GM12874 (cell line): ENCODE measurements at regions not wholly inside any gene's neighbourhood (a gene's known extent, or its start where the extent isn't known, plus 50 kb on each side); places are given as distances from the start of the nearest gene placed in this dataset.

Source experiments
- TF ChIP-seq, protein P1 (sequence below): IDR thresholded peaks from 2 replicates; pipeline ENCODE4 v1.5.1; 2011; ENCODE audit warnings: low read depth, mild to moderate bottlenecking, control low read depth, low read length, moderate library complexity; ENCODE audit not compliant: insufficient read depth

DNA sequence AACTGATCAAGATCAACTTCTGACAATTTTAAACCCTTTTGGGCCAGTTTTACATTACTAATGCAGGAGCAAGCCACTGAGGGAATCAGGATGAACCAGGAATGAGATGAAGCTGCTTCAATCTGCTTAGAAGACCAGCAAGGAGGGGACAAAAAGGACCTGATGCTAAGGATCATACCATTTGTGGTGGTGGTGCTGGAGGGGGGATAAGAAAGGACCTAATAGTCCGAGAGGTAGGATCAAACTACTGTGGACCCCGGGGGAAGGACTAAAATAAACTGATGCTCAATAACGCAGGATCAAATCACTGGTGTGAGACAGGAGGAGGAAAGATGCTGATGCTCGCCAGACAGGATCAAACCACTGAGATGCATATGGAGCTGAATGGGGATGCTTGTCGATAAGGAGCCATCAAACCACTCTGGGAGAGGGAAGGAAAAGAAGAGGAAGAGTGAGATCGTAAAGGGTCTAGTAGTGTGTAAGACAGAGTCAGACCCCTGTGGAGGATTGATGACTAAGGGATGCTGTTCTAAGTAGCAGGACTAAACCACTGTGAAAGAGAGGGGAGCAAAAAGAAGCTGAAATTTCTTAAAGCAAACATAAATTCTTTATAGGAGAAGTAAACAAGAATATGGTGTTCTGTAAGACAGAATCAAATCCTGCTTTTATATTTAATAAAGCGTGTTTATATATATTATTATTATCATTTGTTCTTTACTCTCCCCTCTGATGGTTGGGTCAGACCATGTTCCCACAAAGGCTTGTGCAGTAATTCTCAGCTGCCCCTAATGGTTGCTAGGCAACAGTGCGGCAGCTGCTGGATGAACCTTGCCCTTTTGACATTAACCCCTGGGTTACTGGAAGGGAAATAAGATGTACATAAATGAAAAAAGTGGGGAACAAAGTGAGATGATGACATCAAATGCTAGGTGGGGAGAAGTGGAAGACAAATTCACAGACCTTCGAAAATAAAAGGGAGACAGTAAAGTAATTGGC, 432.5 kb upstream of the FGF16 start:
- TF ChIP-seq, protein P1, sequence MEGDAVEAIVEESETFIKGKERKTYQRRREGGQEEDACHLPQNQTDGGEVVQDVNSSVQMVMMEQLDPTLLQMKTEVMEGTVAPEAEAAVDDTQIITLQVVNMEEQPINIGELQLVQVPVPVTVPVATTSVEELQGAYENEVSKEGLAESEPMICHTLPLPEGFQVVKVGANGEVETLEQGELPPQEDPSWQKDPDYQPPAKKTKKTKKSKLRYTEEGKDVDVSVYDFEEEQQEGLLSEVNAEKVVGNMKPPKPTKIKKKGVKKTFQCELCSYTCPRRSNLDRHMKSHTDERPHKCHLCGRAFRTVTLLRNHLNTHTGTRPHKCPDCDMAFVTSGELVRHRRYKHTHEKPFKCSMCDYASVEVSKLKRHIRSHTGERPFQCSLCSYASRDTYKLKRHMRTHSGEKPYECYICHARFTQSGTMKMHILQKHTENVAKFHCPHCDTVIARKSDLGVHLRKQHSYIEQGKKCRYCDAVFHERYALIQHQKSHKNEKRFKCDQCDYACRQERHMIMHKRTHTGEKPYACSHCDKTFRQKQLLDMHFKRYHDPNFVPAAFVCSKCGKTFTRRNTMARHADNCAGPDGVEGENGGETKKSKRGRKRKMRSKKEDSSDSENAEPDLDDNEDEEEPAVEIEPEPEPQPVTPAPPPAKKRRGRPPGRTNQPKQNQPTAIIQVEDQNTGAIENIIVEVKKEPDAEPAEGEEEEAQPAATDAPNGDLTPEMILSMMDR: no peak

DNA sequence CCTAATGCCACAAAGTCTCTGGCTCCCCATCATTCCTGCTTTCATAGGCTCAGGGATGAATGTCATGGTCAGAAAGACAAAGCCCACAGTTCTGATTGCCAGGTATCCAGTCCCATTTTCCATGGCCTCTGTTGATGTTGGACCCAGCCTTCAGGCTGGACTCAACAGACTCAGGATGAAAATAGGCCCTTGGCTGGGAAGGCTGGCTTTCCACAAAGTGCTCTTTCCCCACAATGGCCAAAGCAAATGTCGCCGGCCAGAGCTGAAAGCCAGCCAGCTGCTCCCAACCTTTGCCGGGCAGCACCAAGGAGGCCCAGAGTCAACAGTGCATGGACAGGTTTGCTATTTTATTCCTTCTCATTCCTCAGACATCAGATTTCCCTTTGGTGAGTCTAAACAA, 430.1 kb upstream of the FGF16 start:
- TF ChIP-seq, protein P1: no peak

DNA sequence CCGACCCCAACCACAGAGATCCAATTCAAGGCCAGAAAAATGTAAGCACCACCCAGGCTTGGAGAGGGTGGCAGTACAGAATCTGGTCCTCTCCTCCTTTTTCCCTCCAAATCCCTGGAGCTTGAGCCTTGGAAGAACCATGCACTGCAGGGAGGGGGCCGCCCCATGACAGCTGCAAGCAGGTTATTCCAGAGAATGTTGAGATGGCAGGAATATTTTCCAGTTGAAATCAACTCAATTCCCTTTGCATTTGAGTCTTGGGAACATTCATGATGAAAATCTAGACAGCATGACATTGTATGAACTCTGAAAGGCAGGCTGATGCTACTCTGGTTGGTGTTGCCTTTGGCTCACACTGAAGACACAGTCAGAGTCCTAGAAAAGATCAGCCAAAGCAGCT, 386.6 kb upstream of the FGF16 start:
- TF ChIP-seq, protein P1: no peak

DNA sequence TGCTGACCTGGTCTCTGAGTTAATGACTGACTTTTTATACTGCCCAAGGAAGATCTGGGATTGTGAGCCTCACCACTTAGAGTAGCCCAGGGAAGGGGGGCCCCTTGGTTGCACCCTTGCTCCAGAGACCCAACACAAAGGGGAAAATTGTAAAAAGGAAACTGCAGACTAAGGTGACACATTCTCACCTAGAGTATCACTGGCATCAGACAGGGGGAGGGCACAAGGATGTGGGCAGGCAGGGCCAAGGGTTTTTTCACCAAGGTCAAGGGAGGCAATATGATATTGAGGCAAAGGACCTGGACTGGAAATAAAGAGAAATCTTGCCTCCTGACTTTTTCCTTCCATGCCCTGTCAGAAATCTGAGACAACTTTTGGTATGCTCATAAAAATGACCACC, 386.2 kb upstream of the FGF16 start:
- TF ChIP-seq, protein P1: no peak

DNA sequence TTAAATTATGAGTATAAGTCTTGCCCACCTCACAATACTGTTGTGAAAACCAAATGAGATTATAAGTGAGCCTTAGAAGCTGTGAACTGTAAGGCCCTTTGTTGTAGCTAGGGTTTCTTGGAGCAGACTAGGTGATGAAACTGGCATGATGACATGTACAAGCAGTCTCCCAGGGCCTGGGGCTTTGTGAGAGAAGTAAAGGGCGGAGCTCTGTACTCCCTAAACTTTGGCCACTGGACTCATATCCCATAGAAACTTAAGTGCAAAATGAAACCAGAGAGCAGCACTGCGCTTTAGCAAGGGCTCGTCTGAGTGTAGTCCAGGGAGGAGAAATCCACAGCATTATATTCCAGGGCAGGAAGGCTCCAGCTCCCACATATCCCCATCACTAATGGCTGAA, 385.6 kb upstream of the FGF16 start:
- TF ChIP-seq, protein P1: no peak

DNA sequence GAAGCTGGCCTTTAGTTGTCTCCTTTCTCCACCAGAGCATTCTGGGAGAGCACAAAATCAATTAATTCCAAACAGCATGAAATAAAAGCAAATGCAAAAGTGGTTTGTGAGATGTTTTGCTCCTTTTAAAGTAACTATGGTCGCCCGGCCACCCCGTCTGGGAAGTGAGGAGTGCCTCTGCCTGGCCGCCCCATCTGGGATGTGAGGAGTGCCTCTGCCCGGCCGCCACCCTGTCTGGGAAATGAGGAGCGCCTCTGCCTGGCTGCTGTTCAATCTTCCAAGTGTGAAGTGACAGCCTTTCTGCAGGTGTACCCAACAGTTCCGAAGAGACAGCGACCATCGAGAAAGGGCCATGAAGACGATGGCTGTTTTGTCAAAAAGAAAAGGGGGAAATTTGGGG, 381.3 kb upstream of the FGF16 start:
- TF ChIP-seq, protein P1: no peak

DNA sequence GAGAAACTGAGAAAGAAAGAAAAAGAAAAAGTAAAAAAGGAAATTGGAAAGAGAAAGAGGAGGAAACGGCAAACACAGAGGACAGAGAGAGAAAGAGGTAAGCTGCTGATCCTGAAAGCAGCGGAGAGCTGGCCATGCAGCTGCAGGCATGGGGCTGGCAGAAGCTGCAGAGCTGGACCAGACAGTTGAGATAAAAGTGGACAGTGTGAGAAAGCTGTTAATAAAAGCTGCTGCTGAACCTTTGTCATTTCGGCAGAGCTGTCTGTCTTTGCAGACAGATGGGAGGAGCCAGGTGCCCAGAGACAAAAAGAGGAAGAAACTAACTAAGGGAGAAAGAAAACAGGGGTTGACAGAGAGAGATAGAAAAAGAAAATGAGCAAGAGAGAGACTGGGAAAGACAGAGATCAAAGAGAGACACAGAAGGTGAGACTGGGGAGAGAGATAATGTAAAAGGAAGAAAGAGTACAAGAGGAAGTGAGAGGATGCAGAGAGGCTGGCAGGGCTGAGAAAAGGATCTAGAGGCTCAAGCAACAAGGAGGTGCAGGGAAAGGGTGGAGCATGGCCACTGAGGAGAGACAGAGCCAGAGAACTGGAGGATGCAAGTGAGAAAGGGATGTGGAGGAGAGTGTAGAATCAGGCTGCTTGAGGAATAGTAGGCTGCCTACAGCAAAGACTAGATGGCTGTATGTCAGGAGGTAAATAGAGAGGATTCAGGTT, 376.8 kb upstream of the FGF16 start:
- TF ChIP-seq, protein P1: no peak
